Psoas muscle (tissue), 7 donors: ENCODE measurements at regions not wholly inside any gene's neighbourhood (a gene's known extent, or its start where the extent isn't known, plus 50 kb on each side); places are given as distances from the start of the nearest gene placed in this dataset.

Source experiments
- ATAC-seq, 4 donors: fragments of 200-7000 bp; cut with Tn5 transposase; one replicate each; pipeline ENCODE4 v1.9.1; 2020; ENCODE audit warnings: moderate library complexity in 3 of 4, mild to moderate bottlenecking in 2 of 4
- DNase-seq, 2 donors: peaks; one replicate each; pipeline ENCODE4 v3.0.0-alpha.2; 2020
- H3K27ac ChIP-seq: fragments of 200-600 bp; one replicate; pipeline ENCODE4 v1.8.0; 2022
- H3K27me3 ChIP-seq, 3 donors: fragments of 200-600 bp in 1 of 3; one replicate each; pipeline versions ENCODE4 v1.6.1 to v1.8.0; 2013 to 2022; ENCODE audit warnings: low read length in 2 of 3, mild to moderate bottlenecking in 2 of 3, moderate library complexity in 1 of 3; ENCODE audit not compliant: insufficient read depth in 3 of 3
- H3K36me3 ChIP-seq, 2 donors: fragments of 200-600 bp in 1 of 2; one replicate each; pipeline versions ENCODE4 v1.6.1 to v1.8.0; 2013 to 2022; ENCODE audit warnings: low read depth in 1 of 2, mild to moderate bottlenecking in 1 of 2, moderate library complexity in 1 of 2; ENCODE audit not compliant: insufficient read depth in 1 of 2
- H3K4me1 ChIP-seq: fragments of 200-600 bp; one replicate; pipeline ENCODE4 v1.8.0; 2022
- H3K4me3 ChIP-seq: fragments of 200-600 bp; one replicate; pipeline ENCODE4 v1.8.0; 2022; ENCODE audit warnings: mild to moderate bottlenecking
- H3K9me3 ChIP-seq: fragments of 200-600 bp; one replicate; pipeline ENCODE4 v1.8.0; 2022
- WGBS, 3 donors: extraction: QIAGEN DNeasy Blood & Tissue Kit; methylation state at CpG; one replicate each; pipeline versions ENCODE4 v1.1.6 to v1.1.7; 2013; 5-methylcytosine and 5-hydroxymethylcytosine counted together
- intact Hi-C, 2 donors: fragments of 100-400 bp; cut with DNase I; formaldehyde crosslinking; loops; one replicate each; pipeline versions ENCODE4 v1.11.0 to v1.14.2; 2022
- TF ChIP-seq, protein P1 (sequence below): fragments of 200-600 bp; IDR thresholded peaks from one replicate; pipeline ENCODE4 v1.8.0; 2022; ENCODE audit warnings: antibody characterized with exemption
- donor health status: healthy with polysubstance abuse.
- donor health status: DM: no; HTN: no; CAD: no; lungs with moderate emphysema.
- donor health status: Bipolar disorder and iron deficiency.
- donor health status: healthy.
- donor health status: DM: yes; HTN: yes; CAD: no.
- donor health status: DM: no; HTN: no; CAD: no.
- donor health status: DM: yes; HTN: yes; CAD: no.

DNA sequence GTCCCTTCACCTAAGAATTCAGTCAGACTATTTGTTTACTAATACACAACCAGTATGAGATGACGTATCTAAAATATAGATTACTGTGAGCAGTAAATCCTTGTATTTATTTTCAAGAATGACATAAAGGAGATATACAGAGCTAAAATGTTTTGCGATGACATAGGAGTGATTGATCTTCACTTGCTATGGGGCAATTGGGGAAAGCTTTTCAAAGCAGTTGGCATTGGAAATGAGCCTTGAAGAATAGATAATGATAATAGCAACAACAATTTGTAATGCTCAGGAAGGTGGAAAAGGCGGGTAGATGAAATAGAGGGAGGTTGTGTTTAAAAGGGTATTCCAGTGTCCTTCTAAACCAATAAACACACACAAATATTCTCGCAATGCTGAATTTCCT is 623.7 kb downstream of the CDH8 start:
- TF ChIP-seq, protein P1, sequence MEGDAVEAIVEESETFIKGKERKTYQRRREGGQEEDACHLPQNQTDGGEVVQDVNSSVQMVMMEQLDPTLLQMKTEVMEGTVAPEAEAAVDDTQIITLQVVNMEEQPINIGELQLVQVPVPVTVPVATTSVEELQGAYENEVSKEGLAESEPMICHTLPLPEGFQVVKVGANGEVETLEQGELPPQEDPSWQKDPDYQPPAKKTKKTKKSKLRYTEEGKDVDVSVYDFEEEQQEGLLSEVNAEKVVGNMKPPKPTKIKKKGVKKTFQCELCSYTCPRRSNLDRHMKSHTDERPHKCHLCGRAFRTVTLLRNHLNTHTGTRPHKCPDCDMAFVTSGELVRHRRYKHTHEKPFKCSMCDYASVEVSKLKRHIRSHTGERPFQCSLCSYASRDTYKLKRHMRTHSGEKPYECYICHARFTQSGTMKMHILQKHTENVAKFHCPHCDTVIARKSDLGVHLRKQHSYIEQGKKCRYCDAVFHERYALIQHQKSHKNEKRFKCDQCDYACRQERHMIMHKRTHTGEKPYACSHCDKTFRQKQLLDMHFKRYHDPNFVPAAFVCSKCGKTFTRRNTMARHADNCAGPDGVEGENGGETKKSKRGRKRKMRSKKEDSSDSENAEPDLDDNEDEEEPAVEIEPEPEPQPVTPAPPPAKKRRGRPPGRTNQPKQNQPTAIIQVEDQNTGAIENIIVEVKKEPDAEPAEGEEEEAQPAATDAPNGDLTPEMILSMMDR: no peak
- Histone ChIP-seq H3K4me3 (no peak overlapping the region), H3K36me3 (no peaks in the 10 kb centered on the region), H3K9me3 (no peaks in the 10 kb centered on the region), H3K4me1 (no peaks in the 10 kb centered on the region), H3K27me3 (no peaks in the 10 kb centered on the region), H3K27ac (no peak overlapping the region)
- 87 to 91% (median 87%) methylated on average over 4 of the region's 4 CpGs for WGBS, 3 donors
- intact Hi-C loops: no loop called here
- ATAC-seq: no peak
- DNase-seq: no peak

DNA sequence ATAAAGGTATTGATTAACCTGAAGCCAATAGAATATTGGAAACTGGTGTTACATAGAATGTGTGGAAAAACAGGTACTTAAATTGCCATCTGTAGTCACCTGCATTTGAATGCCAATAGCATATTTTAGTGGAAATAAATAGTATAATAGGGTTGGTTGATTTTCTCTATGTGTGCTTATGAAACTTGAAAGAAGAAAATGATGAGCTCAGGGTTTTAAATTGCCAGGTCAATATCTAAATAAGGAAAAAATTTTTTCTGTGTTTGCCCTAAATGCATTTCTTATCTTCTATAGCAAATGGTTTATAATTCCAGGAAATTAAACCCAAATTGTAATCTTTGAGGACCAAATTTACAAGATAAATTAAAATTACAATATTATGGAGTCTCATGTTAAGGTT is 626.6 kb downstream of the CDH8 start:
- no peaks in the 10 kb centered on the region for H3K9me3 ChIP-seq
- ATAC-seq (no peak), DNase-seq (no peak)
- no peaks in the 10 kb centered on the region for H3K4me1 ChIP-seq
- TF ChIP-seq, protein P1: no peak
- no peak overlapping the region for H3K4me3 ChIP-seq
- H3K27me3 ChIP-seq: no peaks in the 10 kb centered on the region
- no peaks in the 10 kb centered on the region for H3K36me3 ChIP-seq
- intact Hi-C loops: no loop called here
- H3K27ac ChIP-seq: no peak overlapping the region

DNA sequence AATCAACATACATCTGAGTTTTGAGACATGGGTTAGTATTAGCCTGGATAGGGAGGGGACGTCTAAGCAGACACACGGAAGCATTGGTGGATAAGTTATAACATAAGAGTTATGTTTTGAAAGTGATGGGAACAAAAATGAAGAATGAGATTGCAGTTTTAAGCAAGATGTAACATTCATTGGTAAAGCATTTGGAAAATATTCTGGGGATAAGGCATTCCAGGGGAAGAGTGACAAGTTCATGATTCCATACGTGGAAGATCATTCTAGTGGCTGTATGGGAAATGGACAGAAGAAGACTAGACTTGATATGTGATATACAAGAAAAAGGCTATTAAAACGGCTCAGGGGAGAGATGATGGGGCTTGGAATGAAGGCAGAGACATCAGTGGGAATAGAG is 632.9 kb downstream of the CDH8 start:
- 73 to 77% (median 73%) methylated on average over 4 of the region's 4 CpGs for WGBS, 3 donors
- intact Hi-C loops: no loop called here
- TF ChIP-seq, protein P1: no peak

DNA sequence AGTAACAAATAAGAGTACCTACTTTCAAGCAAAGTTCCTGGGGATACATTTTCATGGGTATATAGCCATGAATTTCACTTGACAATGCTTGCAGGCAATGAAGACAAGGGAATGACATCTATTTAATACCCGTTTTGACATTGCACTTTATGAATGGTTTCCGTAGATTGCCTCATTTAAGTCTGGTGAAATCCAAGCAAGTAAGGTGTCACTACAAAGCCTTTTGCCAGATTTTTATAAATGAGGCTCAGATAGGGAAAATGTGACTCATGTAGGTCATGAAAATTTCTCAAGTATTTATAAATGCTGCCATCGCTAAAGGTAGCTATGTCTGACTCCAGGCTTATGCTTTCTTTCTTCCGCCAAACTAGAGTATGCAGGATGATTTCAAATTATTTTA is 644.3 kb downstream of the CDH8 start:
- ATAC-seq: no peak
- no peaks in the 10 kb centered on the region for H3K4me1 ChIP-seq
- H3K27me3 ChIP-seq: no peaks in the 10 kb centered on the region
- TF ChIP-seq, protein P1: no peak
- DNase-seq: no peak
- intact Hi-C loops: no loop called here
- no peaks in the 10 kb centered on the region for H3K9me3 ChIP-seq
- H3K27ac ChIP-seq: no peak overlapping the region
- WGBS, 3 donors: 82 to 91% (median 86%) methylated on average over 4 of the region's 4 CpGs
- no peaks in the 10 kb centered on the region for H3K36me3 ChIP-seq
- H3K4me3 ChIP-seq: no peak overlapping the region

More for the DNA sequence above, 632.9 kb downstream of the CDH8 start:
- no peaks in the 10 kb centered on the region for H3K9me3 ChIP-seq
- no peaks in the 10 kb centered on the region for H3K4me1 ChIP-seq
- no peaks in the 10 kb centered on the region for H3K36me3 ChIP-seq
- no peak for ATAC-seq
- H3K27me3 ChIP-seq: no peaks in the 10 kb centered on the region
- no peak for DNase-seq
- H3K27ac ChIP-seq: no peak overlapping the region
- H3K4me3 ChIP-seq: no peak overlapping the region

DNA sequence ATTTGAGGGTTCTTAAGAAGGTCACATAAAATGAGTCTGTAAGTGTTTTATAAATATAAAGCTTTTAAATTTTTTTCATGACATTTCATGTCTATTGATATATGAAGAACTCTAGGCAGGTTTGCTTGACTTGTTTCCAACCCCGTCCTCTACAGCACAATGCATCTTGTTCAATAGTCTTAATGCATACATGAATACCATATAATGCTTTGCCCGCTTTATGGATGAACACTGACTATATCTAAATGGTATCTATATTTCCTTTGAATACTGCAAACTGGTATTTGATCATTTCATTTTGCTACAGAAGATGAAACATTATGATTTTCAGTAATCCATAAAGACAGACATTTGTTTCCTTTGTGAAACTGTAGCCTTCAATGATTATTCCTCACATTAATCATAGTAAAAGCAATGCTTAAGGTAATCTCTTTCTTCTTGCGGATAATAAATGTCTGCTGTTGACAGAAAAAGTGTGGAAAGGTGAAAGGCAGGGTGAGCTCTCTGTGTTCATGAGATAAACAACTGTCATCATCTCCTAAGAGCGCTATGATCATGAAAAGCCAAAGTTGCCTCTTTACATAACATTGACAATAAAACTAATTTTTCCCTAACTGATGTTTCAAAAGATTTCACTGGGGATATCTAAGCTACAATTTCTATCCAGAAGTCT is 645.1 kb downstream of the CDH8 start:
- WGBS, 3 donors: 88 to 91% (median 91%) methylated on average over 4 of the region's 4 CpGs
- no peaks in the 10 kb centered on the region for H3K27me3 ChIP-seq
- H3K4me3 ChIP-seq: no peak overlapping the region
- H3K9me3 ChIP-seq: no peaks in the 10 kb centered on the region
- no peaks in the 10 kb centered on the region for H3K36me3 ChIP-seq
- H3K27ac ChIP-seq: no peak overlapping the region
- TF ChIP-seq, protein P1: no peak
- ATAC-seq (no peak), DNase-seq (no peak)
- H3K4me1 ChIP-seq: no peaks in the 10 kb centered on the region
- intact Hi-C loops: no loop called here
